ENCODE measurements at regions not wholly inside any gene's neighbourhood (a gene's known extent, or its start where the extent isn't known, plus 50 kb on each side); places are given as distances from the start of the nearest gene placed in this dataset.
"Not testable (repeated sequence)": the region's sequence is repeated elsewhere in the genome, so short reads cannot be mapped to it uniquely, and the experiment has no call there.

- ATAC-seq; intact Hi-C loops (cut with micrococcal nuclease; ENCODE audit: unreplicated experiment); H2AFZ ChIP-seq (ENCODE audit: control insufficient read depth, low read depth, low read length); H3K27ac ChIP-seq (ENCODE audit: control insufficient read depth, insufficient read depth); CTCF ChIA-PET; H3K4me2 ChIP-seq (ENCODE audit: control insufficient read depth, insufficient read depth); H3K4me3 ChIP-seq; H4K20me1 ChIP-seq (ENCODE audit: control insufficient read depth, insufficient read depth); RAD21 ChIA-PET (ENCODE audit: unreplicated experiment); POLR2A ChIA-PET; FAIRE-seq; H3K9me3 ChIP-seq (replicated peaks; ENCODE audit: control insufficient read depth, insufficient read depth, low read length); H3K4me1 ChIP-seq (ENCODE audit: control insufficient read depth, insufficient read depth, low read length); H3K27me3 ChIP-seq (replicated peaks in 1 of 2; ENCODE audit: control insufficient read depth in 2 of 2, insufficient read depth in 2 of 2, low read length in 1 of 2); in situ Hi-C loops (cut with MboI); BruUV-seq (replicated peaks); DNase-seq (ENCODE audit: low read depth, low spot score); H3K79me2 ChIP-seq (ENCODE audit: control insufficient read depth, insufficient read depth, low read length); H3K36me3 ChIP-seq (ENCODE audit: control insufficient read depth in 2 of 2, insufficient read depth in 2 of 2, low read length in 1 of 2); H3K9ac ChIP-seq (ENCODE audit: control insufficient read depth, insufficient read depth, low read length): not testable (repeated sequence)
- TF ChIP-seq NFIC (IDR thresholded peaks at IDR 0.05; ENCODE audit: low read depth, low read length): peak; percentile 46; the same call in 1 of the 2 replicates
- 0 out of 2 replicates have a peak, but pooled peaks have one; percentile 14 for TF ChIP-seq ATF7 (IDR thresholded peaks at IDR 0.05; ENCODE audit: low read depth)
- 0 out of 2 replicates have a peak, but pooled peaks have one; percentile 32 for TF ChIP-seq MTA2 (IDR thresholded peaks at IDR 0.05; ENCODE audit: low read depth)
- peak; percentile 37 for TF ChIP-seq JUNB (IDR thresholded peaks at IDR 0.05)
- TF ChIP-seq RELB (IDR thresholded peaks at IDR 0.05; ENCODE audit: low read depth): 0 out of 2 replicates have a peak, but pooled peaks have one; percentile 25
- TF ChIP-seq IKZF2 (IDR thresholded peaks at IDR 0.05): peak; percentile 49 to 52; a peak in 3 of 4 replicates
- TF ChIP-seq PKNOX1 (IDR thresholded peaks at IDR 0.05): peak; percentile 16; the same call in 1 of the 2 replicates
- 0 out of 4 replicates have a peak, but pooled peaks of 1 of the 2 experiments have one; percentile 36 for TF ChIP-seq SRF (IDR thresholded peaks at IDR 0.05; ENCODE audit: low read depth in 2 of 2, low read length in 2 of 2)
- TF ChIP-seq RUNX3 (IDR thresholded peaks at IDR 0.05; ENCODE audit: low read length): peak; percentile 68
- SMC1A ChIA-PET (ENCODE audit: uncharacterized antibody, unreplicated experiment): interaction anchor here (0.6 kb wide), 1 partner anchor 870 kb away, joined by 3 read pairs; no protein-coding TSS in a partner anchor
- whole genome bisulfite sequencing (ENCODE audit: insufficient coverage, insufficient replicate concordance, low lambda C conversion rate, missing lambda C conversion rate): 53% methylated on average over 9 of the region's 9 CpGs
Measured at GRCh38 chr2:13531735-13532410, 815.1 kb downstream of the TRIB2 start.

- RAD21 ChIA-PET (ENCODE audit: unreplicated experiment); BruUV-seq (replicated peaks): not testable (repeated sequence)
Measured at GRCh38 chr2:13532781-13533523, 816.2 kb downstream of the TRIB2 start.

More at GRCh38 chr2:13532781-13533523, 816.2 kb downstream of the TRIB2 start:
- H3K27me3 ChIP-seq (replicated peaks in 1 of 2; ENCODE audit: control insufficient read depth in 2 of 2, insufficient read depth in 2 of 2, low read length in 1 of 2); CTCF ChIA-PET; DNase-seq (ENCODE audit: low read depth, low spot score); H3K36me3 ChIP-seq (ENCODE audit: control insufficient read depth in 2 of 2, insufficient read depth in 2 of 2, low read length in 1 of 2); H3K9me3 ChIP-seq (replicated peaks; ENCODE audit: control insufficient read depth, insufficient read depth, low read length); H3K79me2 ChIP-seq (ENCODE audit: control insufficient read depth, insufficient read depth, low read length); H3K9ac ChIP-seq (ENCODE audit: control insufficient read depth, insufficient read depth, low read length); POLR2A ChIA-PET; H3K4me3 ChIP-seq; H3K4me2 ChIP-seq (ENCODE audit: control insufficient read depth, insufficient read depth); H4K20me1 ChIP-seq (ENCODE audit: control insufficient read depth, insufficient read depth); intact Hi-C loops (cut with micrococcal nuclease; ENCODE audit: unreplicated experiment); H2AFZ ChIP-seq (ENCODE audit: control insufficient read depth, low read depth, low read length); H3K4me1 ChIP-seq (ENCODE audit: control insufficient read depth, insufficient read depth, low read length); ATAC-seq; in situ Hi-C loops (cut with MboI); FAIRE-seq; H3K27ac ChIP-seq (ENCODE audit: control insufficient read depth, insufficient read depth): not testable (repeated sequence)
- WGBS (ENCODE audit: insufficient coverage, insufficient replicate concordance, low lambda C conversion rate, missing lambda C conversion rate): 79% methylated on average over 22 of the region's 22 CpGs
- SMC1A ChIA-PET (ENCODE audit: uncharacterized antibody, unreplicated experiment): interaction anchor here (2.1 kb wide), 1 partner anchor 11 kb away, joined by 9 read pairs; no protein-coding TSS in a partner anchor
